ENCODE measurements at regions not wholly inside any gene's neighbourhood (a gene's known extent, or its start where the extent isn't known, plus 50 kb on each side); places are given as distances from the start of the nearest gene placed in this dataset.

DNA sequence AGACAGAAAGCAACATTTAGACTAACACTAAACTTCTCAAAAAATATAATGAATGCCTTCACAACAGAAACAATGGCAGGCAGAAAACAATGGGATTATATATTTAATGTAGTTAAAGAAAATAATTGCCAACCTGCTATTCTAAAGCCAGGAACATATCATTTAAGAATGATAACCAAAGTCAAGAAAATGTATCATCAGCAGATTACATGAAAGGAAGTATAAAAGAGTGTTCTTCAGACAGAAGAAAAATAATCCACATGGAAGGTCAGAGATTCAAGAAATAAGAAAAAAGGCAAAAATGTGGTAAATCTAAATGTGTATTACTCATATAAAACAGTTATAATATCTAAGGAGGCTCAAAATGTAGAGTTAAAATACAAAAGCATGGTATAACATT, 98.1 kb downstream of the CYP26A1 start:
- Histone ChIP-seq H3K9me3 (ENCODE audit: control insufficient read depth, insufficient read depth, low read length) (peaks cover 9% of the 10 kb centered on the region), H2BK120ac (ENCODE audit: low read depth, low read length) (no peak overlapping the region), H3K4me1 (ENCODE audit: control insufficient read depth, insufficient read depth, low read length) (no peaks in the 10 kb centered on the region), H3K4me3 (ENCODE audit: insufficient read depth, low read depth, low read length) (no peak overlapping the region), H3K4me2 (ENCODE audit: low read depth, low read length) (no peak overlapping the region), H4K20me1 (ENCODE audit: insufficient read depth, low read length) (no peaks in the 10 kb centered on the region), H4K5ac (ENCODE audit: low read depth, low read length) (no peak overlapping the region), H3K27me3 (ENCODE audit: control insufficient read depth, insufficient read depth, low read length) (peaks cover 11% of the 10 kb centered on the region), H2AFZ (replicated peaks; ENCODE audit: low read length, poor library complexity) (no peak overlapping the region), H3K14ac (replicated peaks; ENCODE audit: low read depth, low read length) (no peak overlapping the region), H2AK9ac (replicated peaks; ENCODE audit: low read depth, low read length, poor library complexity) (no peak overlapping the region), H3K79me1 (ENCODE audit: low read depth in 1 of 2, low read length in 2 of 2) (no peaks in the 10 kb centered on the region), H2BK5ac (ENCODE audit: low read depth, low read length, poor library complexity, severe bottlenecking) (no peak overlapping the region), H3K23ac (ENCODE audit: low read depth, low read length) (no peak overlapping the region), H3K36me3 (ENCODE audit: control insufficient read depth, insufficient read depth, low read length) (no peaks in the 10 kb centered on the region), H3K9ac (ENCODE audit: low read depth, low read length) (no peak overlapping the region), H2BK15ac (ENCODE audit: low read depth, low read length) (no peak overlapping the region), H4K91ac (ENCODE audit: insufficient read depth, low read depth, low read length) (no peak overlapping the region), H3K4ac (ENCODE audit: low read depth, low read length) (no peak overlapping the region), H3K18ac (ENCODE audit: low read depth, low read length) (no peak overlapping the region), H2BK20ac (ENCODE audit: low read depth, low read length) (no peak overlapping the region), H3K27ac (ENCODE audit: insufficient read depth, low read length) (no peak overlapping the region), H2AK5ac (ENCODE audit: low read depth, low read length) (no peak overlapping the region), H4K8ac (ENCODE audit: low read depth in 2 of 2, low read length in 2 of 2) (no peak overlapping the region), H3K56ac (ENCODE audit: extremely low read depth, insufficient read depth, low read length) (no peak overlapping the region), H3K9me1 (ENCODE audit: insufficient read depth, low read length) (no peaks in the 10 kb centered on the region)
- TF ChIP-seq MXI1 (IDR thresholded peaks at IDR 0.05; ENCODE audit: borderline replicate concordance, low read depth, low read length) (no peak), MAFK (IDR thresholded peaks at IDR 0.05; ENCODE audit: low read depth, low read length) (peak; percentile 56)
- intact Hi-C loops (cut with micrococcal nuclease) (no loop called here), in situ Hi-C loops (cut with MboI; ENCODE audit: low sequenced_read_pairs) (no loop called here), dilution Hi-C loops (cut with HindIII; ENCODE audit: low sequenced_read_pairs, unreplicated experiment) (no loop called here)
- ChIA-PET POLR2A (ENCODE audit: unreplicated experiment) (no interaction called here), CTCF (no interaction called here)
- BruUV-seq (replicated peaks) = no TSS peak
- ATAC-seq (ENCODE audit: low read depth) (no peak), DNase-seq (no peak)

All from IMR-90 (cell line).